ENCODE measurements at regions not wholly inside any gene's neighbourhood (a gene's known extent, or its start where the extent isn't known, plus 50 kb on each side); places are given as distances from the start of the nearest gene placed in this dataset.

- TF ChIP-seq CTCF (IDR thresholded peaks at IDR 0.05): no peak
- TF ChIP-seq POLR2AphosphoS5 (IDR thresholded peaks at IDR 0.05; ENCODE audit: low read depth, low read length): no peak
- TF ChIP-seq SIN3A (IDR thresholded peaks at IDR 0.05; ENCODE audit: borderline replicate concordance, insufficient read depth, low read depth, low read length): no peak
- no peak for TF ChIP-seq TCF7L2 (IDR thresholded peaks at IDR 0.05; ENCODE audit: low read depth, low read length)
- TF ChIP-seq REST (IDR thresholded peaks at IDR 0.05; ENCODE audit: insufficient read depth in 1 of 2, low read depth in 2 of 2, low read length in 1 of 2): no peak
- H3K27me3 ChIP-seq (ENCODE audit: control insufficient read depth, insufficient read depth, low read length): peaks cover 17% of the 10 kb centered on the region
- in situ Hi-C loops (cut with HindIII; ENCODE audit: low pct_unique_long_range_greater_than_20kb, low sequenced_read_pairs) (no loop called here), intact Hi-C loops (cut with micrococcal nuclease; ENCODE audit: unreplicated experiment) (no loop called here)
- POLR2A ChIA-PET: no interaction called here
- no peaks in the 10 kb centered on the region for H3K9me3 ChIP-seq (ENCODE audit: control insufficient read depth, insufficient read depth, low read depth, low read length)
- H3K27ac ChIP-seq (ENCODE audit: low read length): no peak overlapping the region
- no peak for DNase-seq (ENCODE audit: low read depth, low spot score)
- no peaks in the 10 kb centered on the region for H3K36me3 ChIP-seq (ENCODE audit: control insufficient read depth, insufficient read depth, low read length)
- H3K4me3 ChIP-seq (ENCODE audit: low read depth in 2 of 2, low read length in 2 of 2): no peak overlapping the region
- no peaks in the 10 kb centered on the region for H3K4me1 ChIP-seq (ENCODE audit: control insufficient read depth, insufficient read depth, low read length)
- BruUV-seq (replicated peaks): no TSS peak
- CTCF ChIA-PET: no interaction called here
- no peak for ATAC-seq
Measured at GRCh38 chr16:55184619-55185018, 139.4 kb upstream of the IRX6 start.

DNA sequence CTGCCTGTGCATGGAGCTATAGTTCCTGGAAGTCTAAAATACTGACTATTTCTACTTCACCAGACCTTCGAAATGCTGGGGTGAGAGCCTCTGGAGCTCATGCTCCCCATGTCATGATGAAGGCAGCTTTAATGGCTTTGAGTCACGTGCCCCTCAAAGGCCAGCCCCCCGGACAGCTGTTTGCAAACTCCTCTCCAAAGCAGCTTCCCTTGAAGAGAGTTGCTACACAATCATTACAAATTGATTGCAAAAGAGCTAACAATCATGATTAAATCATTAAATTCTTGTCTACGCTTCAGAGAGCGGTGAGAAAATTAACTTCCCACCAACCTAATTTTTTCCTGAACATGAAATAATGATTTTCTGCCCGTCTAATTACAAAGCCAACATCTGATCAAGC is 134.8 kb upstream of the IRX6 start:
- TF ChIP-seq REST (IDR thresholded peaks at IDR 0.05; ENCODE audit: insufficient read depth in 1 of 2, low read depth in 2 of 2, low read length in 1 of 2): no peak
- no peak for TF ChIP-seq POLR2AphosphoS5 (IDR thresholded peaks at IDR 0.05; ENCODE audit: low read depth, low read length)
- no peak for TF ChIP-seq SIN3A (IDR thresholded peaks at IDR 0.05; ENCODE audit: borderline replicate concordance, insufficient read depth, low read depth, low read length)
- no peak for TF ChIP-seq CTCF (IDR thresholded peaks at IDR 0.05)
- Histone ChIP-seq H3K9me3 (ENCODE audit: control insufficient read depth, insufficient read depth, low read depth, low read length) (no peaks in the 10 kb centered on the region), H3K36me3 (ENCODE audit: control insufficient read depth, insufficient read depth, low read length) (no peaks in the 10 kb centered on the region), H3K4me3 (ENCODE audit: low read depth in 2 of 2, low read length in 2 of 2) (no peak overlapping the region), H3K27ac (ENCODE audit: low read length) (no peak overlapping the region), H3K27me3 (ENCODE audit: control insufficient read depth, insufficient read depth, low read length) (peaks cover 9% of the 10 kb centered on the region), H3K4me1 (ENCODE audit: control insufficient read depth, insufficient read depth, low read length) (no peaks in the 10 kb centered on the region)
- DNase-seq (ENCODE audit: low read depth, low spot score): no peak
- ATAC-seq: no peak
- in situ Hi-C loops (cut with HindIII; ENCODE audit: low pct_unique_long_range_greater_than_20kb, low sequenced_read_pairs) (no loop called here), intact Hi-C loops (cut with micrococcal nuclease; ENCODE audit: unreplicated experiment) (no loop called here)
- no TSS peak for BruUV-seq (replicated peaks)
- ChIA-PET CTCF (no interaction called here), POLR2A (no interaction called here)

Data from Panc1 (cell line).